ENCODE measurements at regions not wholly inside any gene's neighbourhood (a gene's known extent, or its start where the extent isn't known, plus 50 kb on each side); places are given as distances from the start of the nearest gene placed in this dataset.

DNA sequence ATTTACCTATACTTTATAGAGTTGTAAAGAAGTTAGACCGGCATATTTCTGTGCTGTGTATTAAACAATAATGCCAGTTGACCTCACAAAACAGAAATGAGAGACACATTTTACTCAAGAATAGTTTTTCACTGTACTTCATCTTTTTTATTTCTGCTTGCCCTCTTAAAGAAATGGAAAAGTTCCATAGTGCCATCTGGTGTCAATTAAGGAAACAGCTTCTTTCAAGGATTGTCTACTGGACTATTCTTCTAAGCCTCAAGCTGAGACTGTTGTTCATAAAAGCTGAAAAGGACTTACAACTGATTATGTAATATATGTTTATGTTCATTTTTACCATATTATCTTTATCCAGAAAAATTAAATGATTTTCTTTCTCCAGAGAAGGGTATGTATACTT lies 1523.7 kb downstream of the ARAP2 start:
- no peak overlapping the region for H3K4me3 Mint-ChIP-seq
- no peaks in the 10 kb centered on the region for H3K9me3 ChIP-seq (replicated peaks in 1 of 2; ENCODE audit: control insufficient read depth in 1 of 2, insufficient read depth in 1 of 2, low read length in 2 of 2)
- H3K27me3 Mint-ChIP-seq (ENCODE audit: low read depth in 3 of 3) = peaks cover 0 to 1% (median 0%) of the 10 kb centered on the region in 3 donors
- no peaks in the 10 kb centered on the region for H3K36me3 ChIP-seq (replicated peaks in 1 of 2; ENCODE audit: control insufficient read depth in 1 of 2, insufficient read depth in 2 of 2, low read length in 2 of 2)
- no peaks in the 10 kb centered on the region for H3K79me2 ChIP-seq (ENCODE audit: insufficient read depth, low read length)
- no peaks in the 10 kb centered on the region for H3K4me1 ChIP-seq (ENCODE audit: control insufficient read depth in 1 of 2, insufficient read depth in 2 of 2, low read length in 2 of 2)
- TF ChIP-seq, protein P1, sequence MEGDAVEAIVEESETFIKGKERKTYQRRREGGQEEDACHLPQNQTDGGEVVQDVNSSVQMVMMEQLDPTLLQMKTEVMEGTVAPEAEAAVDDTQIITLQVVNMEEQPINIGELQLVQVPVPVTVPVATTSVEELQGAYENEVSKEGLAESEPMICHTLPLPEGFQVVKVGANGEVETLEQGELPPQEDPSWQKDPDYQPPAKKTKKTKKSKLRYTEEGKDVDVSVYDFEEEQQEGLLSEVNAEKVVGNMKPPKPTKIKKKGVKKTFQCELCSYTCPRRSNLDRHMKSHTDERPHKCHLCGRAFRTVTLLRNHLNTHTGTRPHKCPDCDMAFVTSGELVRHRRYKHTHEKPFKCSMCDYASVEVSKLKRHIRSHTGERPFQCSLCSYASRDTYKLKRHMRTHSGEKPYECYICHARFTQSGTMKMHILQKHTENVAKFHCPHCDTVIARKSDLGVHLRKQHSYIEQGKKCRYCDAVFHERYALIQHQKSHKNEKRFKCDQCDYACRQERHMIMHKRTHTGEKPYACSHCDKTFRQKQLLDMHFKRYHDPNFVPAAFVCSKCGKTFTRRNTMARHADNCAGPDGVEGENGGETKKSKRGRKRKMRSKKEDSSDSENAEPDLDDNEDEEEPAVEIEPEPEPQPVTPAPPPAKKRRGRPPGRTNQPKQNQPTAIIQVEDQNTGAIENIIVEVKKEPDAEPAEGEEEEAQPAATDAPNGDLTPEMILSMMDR (IDR thresholded peaks at IDR 0.05) = no peak
- H3K27ac ChIP-seq (ENCODE audit: low read depth in 1 of 2, low read length in 2 of 2) = no peak overlapping the region
- no peak overlapping the region for H3K4me2 ChIP-seq (replicated peaks; ENCODE audit: extremely low read depth, low read length, poor library complexity, severe bottlenecking)
- no peak overlapping the region for H2AFZ ChIP-seq (ENCODE audit: insufficient read depth, low read depth, low read length, poor library complexity, severe bottlenecking)
- no CpG with 5 or more reads among the region's 1 CpG for WGBS (ENCODE audit: insufficient coverage)
- intact Hi-C loops (cut with micrococcal nuclease) = no loop called here
- no peak overlapping the region for H3K4me3 ChIP-seq (replicated peaks in 1 of 3; ENCODE audit: low read depth in 2 of 3, low read length in 3 of 3)
- no peaks in the 10 kb centered on the region for H3K36me3 Mint-ChIP-seq
- H4K20me1 ChIP-seq (ENCODE audit: insufficient read depth, low read length) = no peaks in the 10 kb centered on the region
- no peak overlapping the region for H3K27ac Mint-ChIP-seq
- H3K4me1 Mint-ChIP-seq = no peaks in the 10 kb centered on the region
- no peak for DNase-seq
- no peak overlapping the region for H3K9ac ChIP-seq (ENCODE audit: insufficient read depth, low read length, poor library complexity, severe bottlenecking)
- H3K27me3 ChIP-seq (ENCODE audit: control insufficient read depth in 2 of 2, insufficient read depth in 2 of 2, low read length in 2 of 2) = no peaks in the 10 kb centered on the region
- H3K9me3 Mint-ChIP-seq = no peaks in the 10 kb centered on the region

DNA sequence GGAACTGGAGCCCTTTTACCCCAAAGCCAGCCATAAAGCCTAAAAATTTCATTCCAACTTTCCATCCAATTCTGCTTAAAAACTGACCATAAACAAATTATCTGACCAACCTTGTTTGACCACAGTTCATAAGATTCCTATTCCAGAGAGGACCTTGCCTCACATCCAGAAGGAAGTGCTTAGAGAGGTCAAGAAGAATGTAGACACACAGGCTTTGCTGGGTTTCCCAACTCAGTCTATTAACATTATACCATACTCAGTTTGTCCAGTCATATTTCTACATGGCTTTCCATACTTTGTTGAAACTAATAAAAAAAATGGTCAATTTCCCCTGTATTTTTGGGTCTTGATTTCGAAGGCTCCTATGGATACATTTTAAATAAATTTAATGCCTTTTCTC lies 1522.5 kb downstream of the ARAP2 start:
- TF ChIP-seq, protein P1 (IDR thresholded peaks at IDR 0.05) = no peak
- H3K9me3 Mint-ChIP-seq = no peaks in the 10 kb centered on the region
- H3K4me1 Mint-ChIP-seq = no peaks in the 10 kb centered on the region
- H3K27ac Mint-ChIP-seq = no peak overlapping the region
- H2AFZ ChIP-seq (ENCODE audit: insufficient read depth, low read depth, low read length, poor library complexity, severe bottlenecking) = no peak overlapping the region
- DNase-seq = no peak
- H3K9ac ChIP-seq (ENCODE audit: insufficient read depth, low read length, poor library complexity, severe bottlenecking) = no peak overlapping the region
- no peaks in the 10 kb centered on the region for H3K79me2 ChIP-seq (ENCODE audit: insufficient read depth, low read length)
- intact Hi-C loops (cut with micrococcal nuclease) = no loop called here
- H3K27me3 ChIP-seq (ENCODE audit: control insufficient read depth in 2 of 2, insufficient read depth in 2 of 2, low read length in 2 of 2) = no peaks in the 10 kb centered on the region
- no peak overlapping the region for H3K27ac ChIP-seq (ENCODE audit: low read depth in 1 of 2, low read length in 2 of 2)
- no peaks in the 10 kb centered on the region for H3K36me3 ChIP-seq (replicated peaks in 1 of 2; ENCODE audit: control insufficient read depth in 1 of 2, insufficient read depth in 2 of 2, low read length in 2 of 2)
- no peak overlapping the region for H3K4me3 Mint-ChIP-seq
- 40% methylated on average over 1 of the region's 1 CpG for WGBS (ENCODE audit: insufficient coverage)
- H3K4me1 ChIP-seq (ENCODE audit: control insufficient read depth in 1 of 2, insufficient read depth in 2 of 2, low read length in 2 of 2) = no peaks in the 10 kb centered on the region
- no peak overlapping the region for H3K4me3 ChIP-seq (replicated peaks in 1 of 3; ENCODE audit: low read depth in 2 of 3, low read length in 3 of 3)
- H4K20me1 ChIP-seq (ENCODE audit: insufficient read depth, low read length) = no peaks in the 10 kb centered on the region
- H3K36me3 Mint-ChIP-seq = no peaks in the 10 kb centered on the region
- no peak overlapping the region for H3K4me2 ChIP-seq (replicated peaks; ENCODE audit: extremely low read depth, low read length, poor library complexity, severe bottlenecking)
- peaks cover 0 to 1% (median 0%) of the 10 kb centered on the region in 3 donors for H3K27me3 Mint-ChIP-seq (ENCODE audit: low read depth in 3 of 3)
- no peaks in the 10 kb centered on the region for H3K9me3 ChIP-seq (replicated peaks in 1 of 2; ENCODE audit: control insufficient read depth in 1 of 2, insufficient read depth in 1 of 2, low read length in 2 of 2)
